Esophagus squamous epithelium (tissue), 5 donors: ENCODE measurements at regions not wholly inside any gene's neighbourhood (a gene's known extent, or its start where the extent isn't known, plus 50 kb on each side); places are given as distances from the start of the nearest gene placed in this dataset.

Experiments
- DNase-seq: peaks from one replicate; lab custom pipeline; 2025; lab: John Stamatoyannopoulos, UW
- H3K27ac ChIP-seq, 4 donors: fragments of 200-600 bp; sonication (generic); one replicate each; pipeline ENCODE4 v1.5.1; 2016 to 2019; ENCODE audit warnings: mild to moderate bottlenecking in 1 of 4
- H3K27me3 ChIP-seq, 4 donors: fragments of 200-600 bp; sonication (generic); 1 replicate in 3 of 4; 2 replicates in 1 of 4; pipeline versions ENCODE4 v1.5.1 to v1.6.0; 2017 to 2021; ENCODE audit warnings: antibody characterized with exemption in 1 of 4
- H3K36me3 ChIP-seq, 3 donors: fragments of 200-600 bp; sonication (generic); one replicate each; pipeline ENCODE4 v1.5.1; 2016 to 2019
- H3K4me1 ChIP-seq, 3 donors: fragments of 200-600 bp; sonication (generic); one replicate each; pipeline ENCODE4 v1.5.1; 2017 to 2019
- H3K4me3 ChIP-seq, 4 donors: fragments of 200-600 bp; sonication (generic); 1 replicate in 3 of 4; 2 replicates in 1 of 4; pipeline ENCODE4 v1.5.1; 2016 to 2019; ENCODE audit warnings: mild to moderate bottlenecking in 2 of 4, moderate library complexity in 1 of 4
- H3K9me3 ChIP-seq, 3 donors: fragments of 200-600 bp; sonication (generic); one replicate each; pipeline ENCODE4 v1.5.1; 2016 to 2019
- POLR2A ChIP-seq, 4 donors: fragments of 450-650 bp; IDR thresholded peaks; one replicate each; pipeline ENCODE4 v1.6.1; 2017; ENCODE audit warnings: antibody characterized with exemption in 4 of 4, mild to moderate bottlenecking in 4 of 4, moderate library complexity in 3 of 4
- WGBS, 2 donors: methylation state at CpG; one replicate each; pipeline ENCODE4 v1.1.5; 2018; 5-methylcytosine and 5-hydroxymethylcytosine counted together
- intact Hi-C: fragments of 100-400 bp; cut with DNase I; formaldehyde crosslinking; loops from one replicate; pipeline ENCODE4 v1.15.0; 2022
- TF ChIP-seq, protein P1 (sequence below), 6 experiments: fragments of 450-650 bp in 4 of 6; fragments of 200-600 bp in 2 of 6; sonication (generic) in 2 of 6; IDR thresholded peaks; one replicate each; pipeline ENCODE4 v1.5.1; 2016 to 2019; ENCODE audit warnings: antibody characterized with exemption in 6 of 6, mild to moderate bottlenecking in 4 of 6, moderate library complexity in 4 of 6
- donor health status: DM: yes; HTN: yes; CAD: no.

DNA sequence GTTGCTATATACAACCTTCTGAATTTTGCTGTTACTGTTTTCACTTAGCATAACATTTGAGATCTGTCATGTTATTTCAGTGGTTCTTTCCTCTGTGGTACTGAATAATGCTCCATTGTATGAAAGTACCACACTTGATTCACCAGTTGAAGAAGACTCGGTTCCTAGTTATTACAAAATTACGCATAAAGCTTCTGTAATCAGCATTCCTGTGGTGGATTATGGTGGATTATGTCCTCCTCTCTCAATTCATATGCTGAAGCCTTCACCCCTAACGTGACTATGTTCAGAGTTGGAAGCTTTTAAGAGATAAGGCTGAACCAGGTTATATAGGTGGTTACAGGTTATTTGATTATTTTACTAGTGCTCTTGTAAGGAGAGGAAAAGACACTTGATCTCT lies 2143.5 kb upstream of the AGA start:
- no peak for TF ChIP-seq POLR2A (IDR thresholded peaks at IDR 0.05)
- TF ChIP-seq, protein P1, sequence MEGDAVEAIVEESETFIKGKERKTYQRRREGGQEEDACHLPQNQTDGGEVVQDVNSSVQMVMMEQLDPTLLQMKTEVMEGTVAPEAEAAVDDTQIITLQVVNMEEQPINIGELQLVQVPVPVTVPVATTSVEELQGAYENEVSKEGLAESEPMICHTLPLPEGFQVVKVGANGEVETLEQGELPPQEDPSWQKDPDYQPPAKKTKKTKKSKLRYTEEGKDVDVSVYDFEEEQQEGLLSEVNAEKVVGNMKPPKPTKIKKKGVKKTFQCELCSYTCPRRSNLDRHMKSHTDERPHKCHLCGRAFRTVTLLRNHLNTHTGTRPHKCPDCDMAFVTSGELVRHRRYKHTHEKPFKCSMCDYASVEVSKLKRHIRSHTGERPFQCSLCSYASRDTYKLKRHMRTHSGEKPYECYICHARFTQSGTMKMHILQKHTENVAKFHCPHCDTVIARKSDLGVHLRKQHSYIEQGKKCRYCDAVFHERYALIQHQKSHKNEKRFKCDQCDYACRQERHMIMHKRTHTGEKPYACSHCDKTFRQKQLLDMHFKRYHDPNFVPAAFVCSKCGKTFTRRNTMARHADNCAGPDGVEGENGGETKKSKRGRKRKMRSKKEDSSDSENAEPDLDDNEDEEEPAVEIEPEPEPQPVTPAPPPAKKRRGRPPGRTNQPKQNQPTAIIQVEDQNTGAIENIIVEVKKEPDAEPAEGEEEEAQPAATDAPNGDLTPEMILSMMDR (IDR thresholded peaks at IDR 0.05): no peak
- H3K27me3 ChIP-seq: no peaks in the 10 kb centered on the region
- DNase-seq: no peak
- intact Hi-C loops: no loop called here
- no peak overlapping the region for H3K4me3 ChIP-seq
- no peaks in the 10 kb centered on the region for H3K9me3 ChIP-seq
- no peak overlapping the region for H3K27ac ChIP-seq
- WGBS, 2 donors: 59 to 69% methylated on average over 3 of the region's 3 CpGs
- H3K4me1 ChIP-seq: no peaks in the 10 kb centered on the region
- no peaks in the 10 kb centered on the region for H3K36me3 ChIP-seq

DNA sequence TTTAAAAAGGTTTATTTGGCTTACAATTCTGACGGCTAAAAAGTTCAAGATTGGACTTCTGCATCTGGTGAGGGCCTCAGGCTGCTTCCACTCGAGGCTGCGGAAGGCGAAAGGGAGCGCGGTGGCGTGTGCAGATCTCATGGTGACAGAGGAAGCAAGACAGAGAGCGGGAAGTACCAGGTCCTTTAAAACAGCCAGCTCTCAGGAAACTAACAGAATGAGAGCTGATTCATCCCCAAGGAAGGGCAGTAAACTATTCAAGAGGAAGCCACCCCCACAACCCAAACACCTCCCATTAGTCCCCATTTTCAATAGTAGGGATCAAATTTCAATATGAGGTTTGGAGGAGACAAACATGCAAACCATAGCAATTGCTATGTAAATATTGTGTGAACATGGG lies 2144.2 kb upstream of the AGA start:
- Histone ChIP-seq H3K9me3 (no peaks in the 10 kb centered on the region), H3K27me3 (no peaks in the 10 kb centered on the region), H3K4me1 (no peaks in the 10 kb centered on the region), H3K27ac (no peak overlapping the region), H3K36me3 (no peaks in the 10 kb centered on the region), H3K4me3 (no peak overlapping the region)
- TF ChIP-seq, protein P1 (IDR thresholded peaks at IDR 0.05): no peak
- TF ChIP-seq POLR2A (IDR thresholded peaks at IDR 0.05): no peak
- 77 to 88% methylated on average over 8 of the region's 8 CpGs for WGBS, 2 donors
- no peak for DNase-seq
- intact Hi-C loops: no loop called here

DNA sequence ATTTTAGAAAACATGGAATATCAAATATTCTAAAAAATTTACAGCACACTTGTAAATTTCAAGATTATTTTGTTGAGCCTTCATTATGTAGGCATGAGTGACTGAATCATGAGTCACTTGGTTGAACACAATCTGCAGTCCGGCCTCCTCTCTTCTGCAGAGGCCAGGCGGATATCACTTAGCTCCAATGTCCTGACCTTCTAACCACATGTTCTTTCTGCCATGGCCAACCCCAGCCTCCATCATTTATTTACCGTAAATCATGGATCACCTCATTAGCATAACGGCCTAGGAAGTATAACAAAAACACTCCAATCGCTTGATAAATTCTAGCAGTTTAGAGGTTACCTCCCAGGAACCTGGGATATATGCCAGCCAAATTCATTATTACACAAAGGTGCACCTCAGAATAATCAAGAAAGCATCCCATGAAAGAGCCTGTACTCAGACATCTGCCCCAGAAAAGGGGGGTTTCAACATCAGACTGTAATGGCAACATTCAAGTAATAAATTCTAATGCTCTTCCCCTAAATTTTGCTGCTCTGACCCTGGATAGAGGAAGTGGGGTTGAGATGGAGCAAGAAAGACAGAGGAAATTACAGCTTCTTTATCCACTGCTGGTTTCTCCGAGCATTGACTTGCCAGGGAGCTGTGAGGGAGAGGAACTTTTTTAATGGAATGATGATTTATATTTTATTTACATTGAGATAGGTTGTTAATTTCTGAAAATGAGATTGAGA lies 2153.6 kb upstream of the AGA start:
- Histone ChIP-seq H3K4me3 (no peak overlapping the region), H3K9me3 (no peaks in the 10 kb centered on the region), H3K36me3 (no peaks in the 10 kb centered on the region), H3K4me1 (no peaks in the 10 kb centered on the region), H3K27ac (no peak overlapping the region), H3K27me3 (no peaks in the 10 kb centered on the region)
- 66 to 72% methylated on average over 6 of the region's 6 CpGs for WGBS, 2 donors
- TF ChIP-seq POLR2A (IDR thresholded peaks at IDR 0.05): no peak
- TF ChIP-seq, protein P1 (IDR thresholded peaks at IDR 0.05): no peak
- intact Hi-C loops: no loop called here
- DNase-seq: no peak

DNA sequence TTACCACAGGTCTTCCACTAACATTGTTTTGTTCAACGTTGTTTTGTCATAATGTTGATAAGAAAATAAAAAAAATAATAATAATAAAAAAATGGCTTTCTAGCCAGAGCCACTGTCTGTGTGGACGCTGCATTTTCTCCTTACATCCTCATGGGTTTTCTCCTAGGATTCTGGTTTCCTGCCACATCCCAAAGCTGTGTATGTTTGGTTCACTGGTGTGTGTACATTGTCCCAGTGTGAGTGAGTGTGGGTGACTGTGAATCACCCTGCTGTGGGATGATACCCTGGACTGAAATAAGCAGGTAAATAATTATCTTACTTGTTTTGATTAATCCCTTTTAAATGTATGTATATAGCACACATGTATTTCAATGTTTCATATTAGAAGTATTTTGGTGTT lies 2154.4 kb upstream of the AGA start:
- intact Hi-C loops: no loop called here
- Histone ChIP-seq H3K4me3 (no peak overlapping the region), H3K27me3 (no peaks in the 10 kb centered on the region), H3K27ac (no peak overlapping the region), H3K9me3 (no peaks in the 10 kb centered on the region), H3K4me1 (no peaks in the 10 kb centered on the region), H3K36me3 (no peaks in the 10 kb centered on the region)
- 54 to 56% methylated on average over 2 of the region's 2 CpGs for WGBS, 2 donors
- TF ChIP-seq POLR2A (IDR thresholded peaks at IDR 0.05): no peak
- TF ChIP-seq, protein P1 (IDR thresholded peaks at IDR 0.05): no peak
- no peak for DNase-seq

DNA sequence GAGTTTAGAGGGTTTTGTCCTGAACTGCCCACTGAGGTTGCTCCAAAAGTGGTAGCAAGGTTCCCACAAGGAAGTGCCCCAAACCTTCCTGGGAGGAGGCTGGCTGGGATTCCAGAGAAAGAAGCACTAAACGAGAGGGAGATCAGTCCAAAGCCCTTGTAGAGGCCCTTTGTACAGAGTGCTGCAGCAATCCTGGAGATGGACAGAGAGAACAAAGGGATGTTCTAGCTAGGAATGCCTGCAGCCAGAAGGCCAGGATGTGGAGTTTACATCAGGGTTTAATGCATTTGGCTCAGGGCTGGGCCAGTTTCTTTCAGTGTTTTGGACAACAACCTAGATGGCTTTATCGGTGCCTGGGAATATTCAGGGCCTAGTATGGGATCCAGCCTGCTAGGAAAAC lies 2155.1 kb upstream of the AGA start:
- Histone ChIP-seq H3K36me3 (no peaks in the 10 kb centered on the region), H3K9me3 (no peaks in the 10 kb centered on the region), H3K4me1 (no peaks in the 10 kb centered on the region), H3K4me3 (no peak overlapping the region), H3K27ac (no peak overlapping the region), H3K27me3 (no peaks in the 10 kb centered on the region)
- no peak for DNase-seq
- WGBS, 2 donors: 2 to 37% methylated on average over 2 of the region's 2 CpGs
- TF ChIP-seq, protein P1 (IDR thresholded peaks at IDR 0.05): no peak
- no peak for TF ChIP-seq POLR2A (IDR thresholded peaks at IDR 0.05)
- intact Hi-C loops: no loop called here
